ENCODE measurements at regions not wholly inside any gene's neighbourhood (a gene's known extent, or its start where the extent isn't known, plus 50 kb on each side); places are given as distances from the start of the nearest gene placed in this dataset.

DNA sequence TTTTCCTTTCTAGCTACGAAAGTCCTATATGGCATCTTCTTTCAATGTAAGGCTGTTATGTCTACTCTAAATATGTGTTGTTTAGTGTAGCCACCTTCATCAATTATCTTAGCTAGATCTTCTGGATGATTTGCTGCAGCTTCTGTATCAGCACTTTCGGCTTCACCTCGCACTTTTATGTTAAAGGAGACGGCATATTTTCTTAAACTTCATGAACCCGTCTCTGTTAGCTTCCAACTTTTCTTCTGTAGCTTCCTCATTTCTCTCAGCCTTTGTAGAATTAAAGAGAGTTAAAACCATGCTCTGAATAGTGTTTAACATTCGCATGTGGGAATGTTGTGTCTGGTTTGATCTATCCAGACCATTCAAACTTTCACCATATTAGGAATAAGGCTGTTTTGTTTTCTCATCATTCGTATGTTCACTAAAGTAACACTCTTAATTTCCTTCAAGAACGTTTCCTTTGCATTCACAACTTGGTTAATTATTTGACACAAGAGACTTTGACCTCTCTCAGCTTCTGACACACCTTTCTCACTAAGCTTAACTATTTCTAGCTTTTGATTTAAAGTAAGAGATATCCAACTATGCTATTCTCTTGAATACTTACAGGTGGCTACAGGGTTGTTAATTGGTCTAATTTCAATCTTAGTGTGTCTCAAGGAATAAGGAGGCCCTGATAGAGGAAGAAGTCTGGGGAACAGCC, 476.8 kb downstream of the GABRG1 start:
- no peak overlapping the region for H3K27ac Mint-ChIP-seq
- peaks cover 10% of the 10 kb centered on the region for H3K9me3 Mint-ChIP-seq
- no peaks in the 10 kb centered on the region for H3K36me3 Mint-ChIP-seq (ENCODE audit: low read depth)
- ATAC-seq (replicated peaks), result no peak
- H3K27me3 Mint-ChIP-seq, result no peaks in the 10 kb centered on the region
- H3K4me1 Mint-ChIP-seq, result no peaks in the 10 kb centered on the region
- H3K4me3 Mint-ChIP-seq, result no peak overlapping the region

DNA sequence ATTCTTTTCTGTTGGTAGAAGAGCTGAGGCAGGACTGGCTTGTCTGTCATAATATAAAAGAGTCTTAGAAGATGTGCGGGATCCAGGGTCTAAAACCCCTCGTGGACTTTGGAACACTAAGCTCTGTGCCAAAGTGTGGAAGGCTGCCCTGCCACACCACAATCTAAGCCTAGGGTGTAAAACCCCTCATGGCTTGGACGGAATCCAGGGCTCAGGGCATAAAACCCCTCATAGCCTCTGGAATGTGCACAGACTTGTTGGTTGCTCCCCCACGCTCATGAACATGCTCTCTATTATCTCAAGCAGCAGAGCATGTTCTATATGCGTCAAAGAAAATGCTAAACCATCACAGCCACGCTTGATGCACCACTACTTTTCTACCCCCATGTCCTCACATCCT, 483.6 kb downstream of the GABRG1 start:
- peaks cover 4% of the 10 kb centered on the region for H3K9me3 Mint-ChIP-seq
- H3K27ac Mint-ChIP-seq, result no peak overlapping the region
- no peak overlapping the region for H3K4me3 Mint-ChIP-seq
- no peaks in the 10 kb centered on the region for H3K36me3 Mint-ChIP-seq (ENCODE audit: low read depth)
- H3K27me3 Mint-ChIP-seq, result no peaks in the 10 kb centered on the region
- H3K4me1 Mint-ChIP-seq, result no peaks in the 10 kb centered on the region
- ATAC-seq (replicated peaks), result no peak

DNA sequence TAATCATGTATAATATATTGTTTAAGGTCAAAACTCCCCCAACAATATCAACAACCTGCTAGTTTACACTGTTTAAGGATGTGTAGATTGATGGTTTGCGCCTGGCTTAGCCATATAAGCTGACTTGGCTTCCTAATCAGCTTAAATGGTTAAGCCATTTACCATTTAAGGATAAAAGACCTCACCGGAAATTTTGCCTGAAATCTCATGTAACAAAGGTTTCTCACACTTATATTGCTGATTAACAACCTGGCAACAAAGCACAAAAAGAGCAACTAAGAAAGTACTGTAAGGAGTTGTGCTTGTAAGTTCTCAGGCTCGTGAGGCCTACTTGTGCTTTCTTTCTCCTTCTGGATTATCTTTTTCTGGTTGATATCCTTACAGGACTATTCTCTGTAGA, 485.2 kb downstream of the GABRG1 start:
- Mint-ChIP-seq H3K36me3 (ENCODE audit: low read depth) (no peaks in the 10 kb centered on the region), H3K27ac (no peak overlapping the region), H3K9me3 (peaks cover 4% of the 10 kb centered on the region), H3K4me3 (no peak overlapping the region), H3K4me1 (no peaks in the 10 kb centered on the region), H3K27me3 (no peaks in the 10 kb centered on the region)
- no peak for ATAC-seq (replicated peaks)

DNA sequence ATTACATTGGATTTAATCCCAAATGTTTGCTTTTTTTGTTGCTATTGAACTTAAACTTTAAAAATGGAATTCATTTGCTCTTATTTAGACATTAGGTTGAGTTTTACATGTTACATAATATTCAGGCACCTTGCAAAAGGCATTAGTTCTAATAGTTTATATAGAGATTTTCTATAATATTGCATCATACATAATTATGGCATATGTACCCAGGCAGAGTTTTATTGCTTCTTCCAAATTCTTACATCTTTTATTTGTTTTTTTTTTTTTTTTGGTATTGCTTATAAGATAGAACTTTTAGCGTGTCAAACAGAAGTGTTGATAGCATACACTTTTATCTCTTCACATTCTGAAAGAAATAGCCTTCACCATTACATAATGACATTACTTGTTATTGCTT, 487.7 kb downstream of the GABRG1 start:
- Mint-ChIP-seq H3K9me3 (peaks cover 6% of the 10 kb centered on the region), H3K4me3 (no peak overlapping the region), H3K4me1 (no peaks in the 10 kb centered on the region), H3K36me3 (ENCODE audit: low read depth) (no peaks in the 10 kb centered on the region), H3K27me3 (no peaks in the 10 kb centered on the region), H3K27ac (no peak overlapping the region)
- ATAC-seq (replicated peaks), result no peak

DNA sequence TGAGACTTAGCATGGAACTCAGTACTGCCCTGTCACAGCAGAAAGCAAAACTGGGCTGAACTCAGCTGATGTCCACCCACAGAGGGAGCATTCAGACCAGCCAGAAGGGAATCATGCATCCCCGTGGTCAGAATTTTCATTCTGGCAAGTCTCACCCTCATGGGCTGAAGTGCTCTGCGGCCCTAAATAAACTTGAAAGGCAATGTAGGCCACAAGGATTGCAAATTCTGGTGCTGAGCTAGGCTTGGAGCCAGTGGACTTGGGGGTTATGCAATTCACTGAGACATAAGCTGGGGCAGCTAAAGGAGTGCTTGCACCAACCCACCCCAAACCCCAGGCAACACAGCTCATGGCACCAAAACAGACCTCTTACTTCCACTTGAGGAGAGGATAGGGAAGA, 494.1 kb downstream of the GABRG1 start:
- Mint-ChIP-seq H3K9me3 (peaks cover 19% of the 10 kb centered on the region), H3K36me3 (ENCODE audit: low read depth) (no peaks in the 10 kb centered on the region), H3K27me3 (no peaks in the 10 kb centered on the region), H3K27ac (no peak overlapping the region), H3K4me1 (no peaks in the 10 kb centered on the region), H3K4me3 (no peak overlapping the region)
- no peak for ATAC-seq (replicated peaks)

DNA sequence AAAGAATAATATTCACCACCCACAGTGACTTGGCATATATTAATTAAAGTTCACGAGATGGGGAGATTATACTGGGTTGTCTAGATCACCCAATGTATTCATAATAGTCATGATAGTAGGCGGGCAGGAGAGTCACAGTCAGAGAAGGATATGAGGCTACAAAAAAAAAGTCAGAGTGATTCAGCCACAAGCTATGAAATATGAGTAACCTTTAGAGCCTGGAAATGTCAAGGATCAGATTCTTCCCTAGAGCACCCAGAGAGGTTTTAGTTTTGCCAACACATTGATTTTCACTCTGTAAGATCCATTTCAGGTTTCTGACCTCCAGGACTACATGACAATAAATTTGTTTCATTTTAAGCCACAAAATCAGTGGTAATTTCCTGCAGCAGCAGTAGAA, 501.9 kb downstream of the GABRG1 start:
- Mint-ChIP-seq H3K9me3 (no peaks in the 10 kb centered on the region), H3K4me1 (no peaks in the 10 kb centered on the region), H3K27ac (no peak overlapping the region), H3K4me3 (no peak overlapping the region), H3K36me3 (ENCODE audit: low read depth) (no peaks in the 10 kb centered on the region), H3K27me3 (no peaks in the 10 kb centered on the region)
- ATAC-seq (replicated peaks), result no peak

DNA sequence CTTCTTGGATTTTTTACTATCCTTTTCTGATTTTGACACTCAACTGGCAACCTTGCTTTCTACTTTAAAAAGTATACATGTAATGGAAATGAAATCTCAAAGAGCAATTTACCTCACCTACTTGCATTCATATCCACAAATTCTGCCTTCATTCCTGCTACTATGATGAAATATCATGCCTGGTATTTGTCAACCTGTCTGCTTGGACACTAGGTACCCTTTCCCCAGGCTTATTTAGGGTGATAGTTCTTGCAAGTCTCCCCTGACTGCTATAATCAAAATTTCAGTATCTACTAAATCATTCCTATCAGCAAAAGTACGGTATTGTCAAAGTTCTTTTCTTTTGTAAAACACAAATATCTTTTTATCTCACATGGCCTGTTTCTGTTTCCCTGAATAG, 503.0 kb downstream of the GABRG1 start:
- H3K27me3 Mint-ChIP-seq, result no peaks in the 10 kb centered on the region
- H3K4me3 Mint-ChIP-seq, result no peak overlapping the region
- no peak for ATAC-seq (replicated peaks)
- H3K4me1 Mint-ChIP-seq, result no peaks in the 10 kb centered on the region
- no peaks in the 10 kb centered on the region for H3K36me3 Mint-ChIP-seq (ENCODE audit: low read depth)
- H3K27ac Mint-ChIP-seq, result no peak overlapping the region
- H3K9me3 Mint-ChIP-seq, result no peaks in the 10 kb centered on the region

DNA sequence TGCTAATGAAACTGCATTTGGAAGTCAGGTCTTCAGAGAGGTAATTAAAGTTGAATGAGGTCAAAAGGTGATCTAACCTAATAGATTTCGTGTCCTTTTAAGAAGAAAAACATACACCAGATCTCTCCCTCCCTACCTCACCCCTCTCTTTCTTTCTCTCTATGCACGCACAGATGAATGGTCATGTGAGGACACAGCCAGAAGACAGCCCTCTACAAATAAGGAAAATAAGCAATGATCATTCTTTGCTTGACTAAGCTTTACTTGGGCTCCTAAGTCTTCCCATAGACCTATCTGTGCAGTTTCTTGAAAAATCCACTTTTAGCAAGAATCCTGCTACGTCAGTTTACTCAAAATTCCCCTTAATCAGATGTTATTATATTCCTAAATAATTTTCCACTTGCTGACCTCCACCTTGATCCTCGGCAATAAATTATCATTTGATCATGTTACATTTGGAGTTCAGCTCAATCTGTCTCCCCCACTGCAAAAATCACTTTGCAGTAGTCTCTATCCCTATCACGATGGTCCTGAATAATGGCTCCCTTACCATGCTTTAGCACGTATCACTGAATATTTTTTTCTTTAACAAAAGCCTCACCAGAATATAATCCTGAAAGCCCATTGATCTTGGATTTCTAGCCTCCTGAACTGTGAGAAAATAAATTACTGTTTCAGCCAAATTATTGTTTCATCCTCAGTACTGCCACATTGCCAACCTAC, 527.3 kb downstream of the GABRG1 start:
- no peaks in the 10 kb centered on the region for H3K27me3 Mint-ChIP-seq
- no peak overlapping the region for H3K27ac Mint-ChIP-seq
- no peaks in the 10 kb centered on the region for H3K36me3 Mint-ChIP-seq (ENCODE audit: low read depth)
- H3K4me3 Mint-ChIP-seq, result no peak overlapping the region
- peaks cover 3% of the 10 kb centered on the region for H3K9me3 Mint-ChIP-seq
- no peak for ATAC-seq (replicated peaks)
- H3K4me1 Mint-ChIP-seq, result no peaks in the 10 kb centered on the region

DNA sequence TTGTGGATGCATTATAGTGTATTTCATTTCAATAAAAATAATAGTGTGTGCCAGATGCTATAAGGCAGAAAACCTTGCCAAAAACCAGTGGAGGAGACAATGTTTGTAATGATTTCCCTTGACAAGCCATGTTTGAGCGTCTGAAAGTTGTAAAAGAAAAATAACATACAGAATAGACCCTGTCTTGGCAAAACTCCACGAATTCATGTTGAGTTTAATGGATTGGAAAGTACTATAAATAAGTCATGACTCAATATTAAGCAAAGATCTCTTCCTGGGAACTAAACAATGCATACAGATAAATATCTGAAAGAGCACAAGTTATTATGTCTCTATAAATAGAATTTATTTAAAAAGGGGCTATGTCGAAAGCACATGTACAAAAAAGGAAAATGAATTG, 543.5 kb downstream of the GABRG1 start:
- no peak overlapping the region for H3K27ac Mint-ChIP-seq
- no peak overlapping the region for H3K4me3 Mint-ChIP-seq
- H3K27me3 Mint-ChIP-seq, result no peaks in the 10 kb centered on the region
- no peak for ATAC-seq (replicated peaks)
- no peaks in the 10 kb centered on the region for H3K4me1 Mint-ChIP-seq
- H3K36me3 Mint-ChIP-seq (ENCODE audit: low read depth), result no peaks in the 10 kb centered on the region
- H3K9me3 Mint-ChIP-seq, result peaks cover 14% of the 10 kb centered on the region

DNA sequence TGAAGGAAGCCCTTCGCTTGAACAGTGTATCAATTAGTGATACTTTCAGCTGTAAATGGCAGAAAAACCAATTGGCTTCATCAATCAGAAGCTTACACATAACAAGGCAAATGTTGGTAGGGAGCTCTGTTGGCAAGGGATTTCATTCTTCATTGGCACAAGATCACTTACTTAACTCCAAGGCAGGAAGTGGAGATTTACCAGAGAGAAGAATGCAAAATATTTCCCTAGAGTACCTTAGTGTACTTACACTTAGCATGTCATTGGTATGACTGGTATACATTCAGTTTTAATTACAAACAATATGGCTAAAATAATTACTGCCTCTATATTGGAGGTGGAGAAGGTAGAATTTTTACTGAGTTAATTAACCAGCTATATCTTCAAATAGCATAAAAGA, 545.0 kb downstream of the GABRG1 start:
- Mint-ChIP-seq H3K36me3 (ENCODE audit: low read depth) (no peaks in the 10 kb centered on the region), H3K4me1 (no peaks in the 10 kb centered on the region), H3K9me3 (peaks cover 7% of the 10 kb centered on the region), H3K4me3 (no peak overlapping the region), H3K27ac (no peak overlapping the region), H3K27me3 (no peaks in the 10 kb centered on the region)
- no peak for ATAC-seq (replicated peaks)

DNA sequence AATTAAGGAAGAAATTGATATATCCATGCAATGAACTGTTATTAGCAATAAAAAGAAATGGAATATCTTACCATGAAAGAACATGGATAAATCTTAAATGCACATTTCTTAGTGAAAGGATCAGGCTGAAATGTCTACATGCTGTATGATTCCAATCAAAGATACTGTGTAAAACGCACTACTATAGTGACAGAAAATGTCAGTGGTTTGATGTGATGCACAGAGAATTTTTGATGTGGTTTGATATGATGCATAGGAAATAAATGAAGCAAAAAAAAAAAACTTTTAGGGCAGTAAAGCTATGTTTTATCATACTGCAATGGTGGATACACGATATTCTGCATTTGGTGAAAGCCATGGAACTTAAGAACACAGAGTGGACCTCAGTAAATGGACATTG, 547.6 kb downstream of the GABRG1 start:
- Mint-ChIP-seq H3K4me1 (no peaks in the 10 kb centered on the region), H3K27me3 (no peaks in the 10 kb centered on the region), H3K4me3 (no peak overlapping the region), H3K36me3 (ENCODE audit: low read depth) (no peaks in the 10 kb centered on the region), H3K27ac (no peak overlapping the region), H3K9me3 (peaks cover 7% of the 10 kb centered on the region)
- ATAC-seq (replicated peaks), result no peak

DNA sequence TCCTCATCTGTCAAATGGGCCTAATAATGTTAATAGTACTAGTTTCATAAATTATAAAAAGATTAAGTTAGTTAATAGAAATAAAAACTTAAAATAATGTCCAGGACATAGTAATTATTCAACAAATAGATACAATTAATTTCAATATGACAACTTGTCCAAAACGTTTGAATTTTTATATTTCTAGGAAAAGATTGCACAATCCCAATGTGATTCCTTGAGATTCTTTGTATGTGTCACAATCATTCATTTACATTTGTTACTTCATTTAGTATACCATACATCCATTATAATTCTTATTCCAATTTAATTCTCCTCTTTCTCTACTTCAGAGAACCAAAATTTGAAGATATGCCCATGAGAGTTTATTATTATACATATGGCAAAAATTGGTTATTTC, 554.2 kb downstream of the GABRG1 start:
- ATAC-seq (replicated peaks), result no peak
- Mint-ChIP-seq H3K27ac (no peak overlapping the region), H3K36me3 (ENCODE audit: low read depth) (no peaks in the 10 kb centered on the region), H3K4me1 (no peaks in the 10 kb centered on the region), H3K27me3 (no peaks in the 10 kb centered on the region), H3K9me3 (peaks cover 4% of the 10 kb centered on the region), H3K4me3 (no peak overlapping the region)

DNA sequence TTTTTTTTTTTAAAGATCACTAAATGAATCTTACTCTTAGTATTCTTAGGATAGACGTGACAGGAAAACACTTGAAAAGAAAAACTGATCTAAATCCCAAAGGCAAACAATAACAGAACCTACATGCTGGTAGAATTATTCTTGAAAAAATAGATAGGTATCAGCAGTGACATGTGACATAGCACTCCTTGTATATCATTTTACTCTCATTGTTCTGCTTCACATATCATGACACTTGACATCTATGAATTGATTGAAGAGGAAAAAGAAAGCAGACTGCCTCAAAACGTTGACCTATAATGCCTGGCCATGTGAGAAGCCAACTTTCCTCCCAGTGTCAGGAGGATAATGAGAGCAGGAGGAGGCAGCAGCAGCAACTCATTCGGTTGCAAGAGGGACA, 555.2 kb downstream of the GABRG1 start:
- no peak overlapping the region for H3K27ac Mint-ChIP-seq
- H3K36me3 Mint-ChIP-seq (ENCODE audit: low read depth), result no peaks in the 10 kb centered on the region
- no peak for ATAC-seq (replicated peaks)
- H3K27me3 Mint-ChIP-seq, result no peaks in the 10 kb centered on the region
- H3K9me3 Mint-ChIP-seq, result peaks cover 4% of the 10 kb centered on the region
- no peaks in the 10 kb centered on the region for H3K4me1 Mint-ChIP-seq
- no peak overlapping the region for H3K4me3 Mint-ChIP-seq

DNA sequence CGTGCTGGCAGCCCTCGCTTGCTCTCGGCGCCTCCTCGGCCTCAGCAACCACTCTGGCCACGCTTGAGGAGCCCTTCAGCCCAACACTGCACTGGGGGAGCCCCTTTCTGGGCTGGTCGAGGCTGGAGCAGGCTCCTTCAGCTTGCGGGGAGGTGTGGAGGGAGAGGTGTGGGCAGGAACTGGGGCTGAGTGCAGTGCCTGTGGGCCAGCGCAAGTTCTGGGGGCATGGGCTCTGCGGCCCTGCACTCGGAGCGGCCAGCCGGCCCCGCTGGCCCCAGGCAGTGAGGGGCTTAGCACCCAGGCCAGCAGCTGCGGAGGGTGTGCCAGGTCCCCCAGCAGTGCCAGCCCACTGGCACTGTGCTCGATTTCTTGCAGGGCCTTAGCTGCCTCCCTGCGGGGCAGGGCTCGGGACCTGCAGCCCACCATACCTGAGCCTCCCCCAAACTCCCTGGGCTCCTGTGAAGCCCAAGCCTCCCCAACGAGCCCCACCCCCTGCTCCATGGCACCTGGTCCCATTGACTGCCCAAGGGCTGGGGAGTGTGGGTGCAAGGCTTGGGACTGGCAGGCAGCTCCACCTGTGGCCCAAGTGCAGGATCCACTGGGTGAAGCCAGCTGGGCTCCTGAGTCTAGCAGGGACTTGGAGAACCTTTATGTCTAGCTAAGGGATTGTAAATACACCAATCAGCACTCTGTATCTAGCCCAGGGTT, 556.8 kb downstream of the GABRG1 start:
- H3K4me3 Mint-ChIP-seq, result no peak overlapping the region
- H3K27me3 Mint-ChIP-seq, result no peaks in the 10 kb centered on the region
- peaks cover 4% of the 10 kb centered on the region for H3K9me3 Mint-ChIP-seq
- no peak for ATAC-seq (replicated peaks)
- no peak overlapping the region for H3K27ac Mint-ChIP-seq
- H3K36me3 Mint-ChIP-seq (ENCODE audit: low read depth), result no peaks in the 10 kb centered on the region
- H3K4me1 Mint-ChIP-seq, result no peaks in the 10 kb centered on the region

DNA sequence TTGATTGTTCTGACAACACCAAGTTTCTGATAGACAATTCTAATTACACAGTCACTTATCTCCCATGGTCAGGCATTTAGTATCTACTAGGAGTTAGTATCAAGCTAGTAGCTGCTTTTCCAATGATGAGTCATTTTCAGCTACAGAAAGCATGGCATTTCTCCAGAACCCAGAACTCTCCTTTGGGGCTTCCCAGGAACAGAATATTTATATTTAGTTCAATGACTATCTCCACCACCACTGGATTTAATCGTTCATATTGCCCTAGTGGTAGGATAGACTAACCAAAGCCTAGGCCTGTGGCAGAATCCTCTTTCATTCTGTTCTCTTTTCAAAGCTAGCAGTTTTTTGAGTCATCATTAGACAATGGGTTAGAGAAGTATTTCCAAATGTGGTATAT, 569.4 kb downstream of the GABRG1 start:
- Mint-ChIP-seq H3K4me1 (no peaks in the 10 kb centered on the region), H3K9me3 (peaks cover 3% of the 10 kb centered on the region), H3K27me3 (no peaks in the 10 kb centered on the region), H3K4me3 (no peak overlapping the region), H3K27ac (no peak overlapping the region), H3K36me3 (ENCODE audit: low read depth) (no peaks in the 10 kb centered on the region)
- no peak for ATAC-seq (replicated peaks)
